Gastroesophageal sphincter (tissue), 3 donors: ENCODE measurements at regions not wholly inside any gene's neighbourhood (a gene's known extent, or its start where the extent isn't known, plus 50 kb on each side); places are given as distances from the start of the nearest gene placed in this dataset.
"Not testable (repeated sequence)": the region's sequence is repeated elsewhere in the genome, so short reads cannot be mapped to it uniquely, and the experiment has no call there.

Experiments used
- EP300 ChIP-seq: sonication (generic); formaldehyde crosslinking; IDR thresholded peaks from one replicate; pipeline ENCODE4 v1.6.1; 2017; ENCODE audit warnings: antibody characterized with exemption, mild to moderate bottlenecking
- POLR2AphosphoS5 ChIP-seq: sonication (generic); formaldehyde crosslinking; IDR thresholded peaks from one replicate; pipeline ENCODE4 v1.6.1; 2017; ENCODE audit warnings: antibody characterized with exemption
- TF ChIP-seq, protein P1 (sequence below), 4 experiments: fragments of 200-600 bp in 2 of 4; fragments of 450-650 bp in 2 of 4; sonication (generic) in 1 of 4; IDR thresholded peaks; one replicate each; pipeline ENCODE4 v1.5.1; 2017 to 2019; ENCODE audit warnings: antibody characterized with exemption in 4 of 4, mild to moderate bottlenecking in 2 of 4, moderate library complexity in 2 of 4

- TF ChIP-seq EP300, POLR2AphosphoS5: not testable (repeated sequence)
- TF ChIP-seq, protein P1, sequence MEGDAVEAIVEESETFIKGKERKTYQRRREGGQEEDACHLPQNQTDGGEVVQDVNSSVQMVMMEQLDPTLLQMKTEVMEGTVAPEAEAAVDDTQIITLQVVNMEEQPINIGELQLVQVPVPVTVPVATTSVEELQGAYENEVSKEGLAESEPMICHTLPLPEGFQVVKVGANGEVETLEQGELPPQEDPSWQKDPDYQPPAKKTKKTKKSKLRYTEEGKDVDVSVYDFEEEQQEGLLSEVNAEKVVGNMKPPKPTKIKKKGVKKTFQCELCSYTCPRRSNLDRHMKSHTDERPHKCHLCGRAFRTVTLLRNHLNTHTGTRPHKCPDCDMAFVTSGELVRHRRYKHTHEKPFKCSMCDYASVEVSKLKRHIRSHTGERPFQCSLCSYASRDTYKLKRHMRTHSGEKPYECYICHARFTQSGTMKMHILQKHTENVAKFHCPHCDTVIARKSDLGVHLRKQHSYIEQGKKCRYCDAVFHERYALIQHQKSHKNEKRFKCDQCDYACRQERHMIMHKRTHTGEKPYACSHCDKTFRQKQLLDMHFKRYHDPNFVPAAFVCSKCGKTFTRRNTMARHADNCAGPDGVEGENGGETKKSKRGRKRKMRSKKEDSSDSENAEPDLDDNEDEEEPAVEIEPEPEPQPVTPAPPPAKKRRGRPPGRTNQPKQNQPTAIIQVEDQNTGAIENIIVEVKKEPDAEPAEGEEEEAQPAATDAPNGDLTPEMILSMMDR (IDR thresholded peaks at IDR 0.05): not testable (repeated sequence)
Measured at GRCh38 chr2:91917602-91918001, 2953.6 kb upstream of the TEKT4 start.
